Hepatocyte (in vitro differentiated cells): ENCODE measurements at regions not wholly inside any gene's neighbourhood (a gene's known extent, or its start where the extent isn't known, plus 50 kb on each side); places are given as distances from the start of the nearest gene placed in this dataset.

Experiments used
- DNase-seq: peaks from one replicate; pipeline ENCODE4 v3.0.0-alpha.2; 2016; ENCODE audit warnings: low spot score
- H2AFZ ChIP-seq: fragments of 200-600 bp; sonication (generic); 2 replicates; pipeline ENCODE4 v1.6.0; 2016; ENCODE audit warnings: antibody characterized with exemption, mild to moderate bottlenecking
- H3K27ac ChIP-seq: fragments of 200-600 bp; sonication (generic); 2 replicates; pipeline ENCODE4 v1.5.1; 2016; ENCODE audit warnings: mild to moderate bottlenecking
- H3K27me3 ChIP-seq: fragments of 200-600 bp; sonication (generic); 2 replicates; pipeline ENCODE4 v1.6.1; 2016
- H3K36me3 ChIP-seq: fragments of 200-600 bp; sonication (generic); replicated peaks from 2 replicates; pipeline ENCODE4 v1.5.1; 2016; ENCODE audit warnings: low read depth; ENCODE audit not compliant: insufficient read depth
- H3K4me1 ChIP-seq: fragments of 200-600 bp; sonication (generic); 2 replicates; pipeline ENCODE4 v1.5.1; 2016; ENCODE audit warnings: mild to moderate bottlenecking, moderate library complexity; ENCODE audit not compliant: insufficient read depth
- H3K4me2 ChIP-seq: fragments of 200-600 bp; sonication (generic); 2 replicates; pipeline ENCODE4 v1.6.0; 2016
- H3K4me3 ChIP-seq: fragments of 200-600 bp; sonication (generic); 2 replicates; pipeline ENCODE4 v1.5.1; 2016; ENCODE audit warnings: mild to moderate bottlenecking
- H3K79me2 ChIP-seq: fragments of 200-600 bp; sonication (generic); 2 replicates; pipeline ENCODE4 v1.6.0; 2017; ENCODE audit warnings: mild to moderate bottlenecking
- H3K9me2 ChIP-seq: fragments of 200-600 bp; sonication (generic); replicated peaks from 2 replicates; pipeline ENCODE4 v1.6.0; 2017; ENCODE audit warnings: mild to moderate bottlenecking; ENCODE audit not compliant: insufficient read depth
- H3K9me3 ChIP-seq: fragments of 200-600 bp; sonication (generic); 2 replicates; pipeline ENCODE4 v1.5.1; 2016; ENCODE audit warnings: low read depth, mild to moderate bottlenecking
- H4K20me1 ChIP-seq: fragments of 200-600 bp; sonication (generic); 2 replicates; pipeline ENCODE4 v1.6.0; 2016; ENCODE audit warnings: mild to moderate bottlenecking; ENCODE audit not compliant: insufficient read depth, poor library complexity, severe bottlenecking
- CTCF ChIP-seq: fragments of 200-600 bp; sonication (generic); IDR thresholded peaks from 2 replicates; pipeline ENCODE4 v1.5.1; 2016; ENCODE audit warnings: antibody characterized with exemption, mild to moderate bottlenecking; ENCODE audit not compliant: poor library complexity
- EZH2 ChIP-seq: fragments of 200-600 bp; sonication (generic); IDR thresholded peaks from 2 replicates; pipeline ENCODE4 v1.6.1; 2016; ENCODE audit warnings: antibody characterized with exemption, mild to moderate bottlenecking, borderline replicate concordance
- EZH2phosphoT487 ChIP-seq: fragments of 200-600 bp; sonication (generic); IDR thresholded peaks from one replicate; pipeline ENCODE4 v1.6.1; 2018; ENCODE audit warnings: antibody characterized with exemption, mild to moderate bottlenecking, low read depth, moderate library complexity; ENCODE audit not compliant: unreplicated experiment, severe bottlenecking
- WGBS: methylation state at CpG from one replicate; pipeline ENCODE4 v1.1.6; 2016; ENCODE audit warnings: low lambda C conversion rate; ENCODE audit errors: missing lambda C conversion rate; 5-methylcytosine and 5-hydroxymethylcytosine counted together

- H3K27me3 ChIP-seq, result no peaks in the 10 kb centered on the region
- H3K9me3 ChIP-seq, result no peaks in the 10 kb centered on the region
- H3K79me2 ChIP-seq, result no peaks in the 10 kb centered on the region
- H3K4me3 ChIP-seq, result no peak overlapping the region
- DNase-seq, result no peak
- TF ChIP-seq CTCF (no peak), EZH2 (no peak), EZH2phosphoT487 (no peak)
- no peaks in the 10 kb centered on the region for H4K20me1 ChIP-seq
- no peaks in the 10 kb centered on the region for H3K4me1 ChIP-seq
- H3K36me3 ChIP-seq, result no peaks in the 10 kb centered on the region
- no peaks in the 10 kb centered on the region for H3K9me2 ChIP-seq
- WGBS, result 78% methylated on average over 10 of the region's 10 CpGs
- no peak overlapping the region for H3K4me2 ChIP-seq
- H3K27ac ChIP-seq, result no peak overlapping the region
- H2AFZ ChIP-seq, result no peak overlapping the region
Observed at GRCh38 chr14:46384611-46385010, 267.0 kb downstream of the RPL10L start.

- Histone ChIP-seq H3K9me3 (no peaks in the 10 kb centered on the region), H3K4me3 (no peak overlapping the region), H3K9me2 (no peaks in the 10 kb centered on the region), H4K20me1 (no peaks in the 10 kb centered on the region), H2AFZ (no peak overlapping the region), H3K36me3 (no peaks in the 10 kb centered on the region), H3K4me1 (no peaks in the 10 kb centered on the region), H3K27me3 (no peaks in the 10 kb centered on the region), H3K27ac (no peak overlapping the region), H3K4me2 (no peak overlapping the region), H3K79me2 (no peaks in the 10 kb centered on the region)
- TF ChIP-seq EZH2phosphoT487, result no peak
- no peak for TF ChIP-seq EZH2
- no peak for TF ChIP-seq CTCF
- WGBS, result 37% methylated on average over 2 of the region's 2 CpGs
- no peak for DNase-seq
Observed at GRCh38 chr14:46381674-46382073, 269.9 kb downstream of the RPL10L start.

- Histone ChIP-seq H3K27me3 (no peaks in the 10 kb centered on the region), H2AFZ (no peak overlapping the region), H3K9me2 (no peaks in the 10 kb centered on the region), H4K20me1 (no peaks in the 10 kb centered on the region), H3K4me1 (no peaks in the 10 kb centered on the region), H3K79me2 (no peaks in the 10 kb centered on the region), H3K4me2 (no peak overlapping the region), H3K9me3 (no peaks in the 10 kb centered on the region), H3K27ac (no peak overlapping the region), H3K4me3 (no peak overlapping the region), H3K36me3 (no peaks in the 10 kb centered on the region)
- TF ChIP-seq EZH2, result no peak
- DNase-seq, result no peak
- 96% methylated on average over 5 of the region's 5 CpGs for WGBS
Observed at GRCh38 chr14:46378248-46378647, 273.3 kb downstream of the RPL10L start.

- Histone ChIP-seq H3K4me3 (no peak overlapping the region), H3K9me2 (no peaks in the 10 kb centered on the region), H3K9me3 (no peaks in the 10 kb centered on the region), H3K79me2 (no peaks in the 10 kb centered on the region), H3K36me3 (no peaks in the 10 kb centered on the region), H3K4me1 (no peaks in the 10 kb centered on the region), H3K27me3 (no peaks in the 10 kb centered on the region), H3K4me2 (no peak overlapping the region), H2AFZ (no peak overlapping the region), H3K27ac (no peak overlapping the region), H4K20me1 (no peaks in the 10 kb centered on the region)
- no peak for DNase-seq
- 74% methylated on average over 3 of the region's 3 CpGs for WGBS
- TF ChIP-seq EZH2, result no peak
- TF ChIP-seq CTCF, result no peak
- no peak for TF ChIP-seq EZH2phosphoT487
Observed at GRCh38 chr14:46377305-46377704, 274.3 kb downstream of the RPL10L start.
